Activated T-helper 2 cell treated with anti-CD3 and anti-CD28 coated beads, Interferon-gamma antibody, Interleukin-2, Interleukin-4, amounts not matched to agents 10 μg/mL and 5 μg/mL and 100 μg/mL, durations not matched to agents 14 hours and 24 hours and 36 hours (primary cell): ENCODE measurements at regions not wholly inside any gene's neighbourhood (a gene's known extent, or its start where the extent isn't known, plus 50 kb on each side); places are given as distances from the start of the nearest gene placed in this dataset.
"Not testable (repeated sequence)": the region's sequence is repeated elsewhere in the genome, so short reads cannot be mapped to it uniquely, and the experiment has no call there.

Source experiments
- DNase-seq: peaks from one replicate; pipeline ENCODE4 v3.0.0; 2021; ENCODE audit warnings: low spot score
- H3K27ac Mint-ChIP-seq: one replicate; pipeline ENCODE4 v1.8.0; 2021; ENCODE audit warnings: mixed read lengths
- H3K27me3 Mint-ChIP-seq: one replicate; pipeline ENCODE4 v1.8.0; 2021; ENCODE audit warnings: low read depth, mixed read lengths
- H3K36me3 Mint-ChIP-seq: one replicate; pipeline ENCODE4 v1.8.0; 2021; ENCODE audit warnings: low read depth, mixed read lengths
- H3K4me1 Mint-ChIP-seq: one replicate; pipeline ENCODE4 v1.8.0; 2021; ENCODE audit warnings: low read depth, mixed read lengths
- H3K4me3 Mint-ChIP-seq: one replicate; pipeline ENCODE4 v1.8.0; 2021; ENCODE audit warnings: low read depth, mild to moderate bottlenecking, moderate library complexity, mixed read lengths
- H3K9me3 Mint-ChIP-seq: one replicate; pipeline ENCODE4 v1.8.0; 2021; ENCODE audit warnings: mixed read lengths
- intact Hi-C: fragments of 100-400 bp; cut with micrococcal nuclease; formaldehyde crosslinking; loops from one replicate; pipeline ENCODE4 v1.15.1; 2023

- H3K4me3 Mint-ChIP-seq, result no peak overlapping the region
- DNase-seq, result no peak
- H3K4me1 Mint-ChIP-seq, result peaks cover 7% of the 10 kb centered on the region
- no peak overlapping the region for H3K27ac Mint-ChIP-seq
- peaks cover 4% of the 10 kb centered on the region for H3K9me3 Mint-ChIP-seq
- intact Hi-C loops, result no loop called here
- no peaks in the 10 kb centered on the region for H3K27me3 Mint-ChIP-seq
- no peaks in the 10 kb centered on the region for H3K36me3 Mint-ChIP-seq
Observed at GRCh38 chr1:220942278-220942677, 63.0 kb downstream of the HLX start.

GRCh38 chr1:220942914-220943313, 63.7 kb downstream of the HLX start:
- H3K27me3 Mint-ChIP-seq, H3K36me3 Mint-ChIP-seq, H3K4me3 Mint-ChIP-seq, H3K4me1 Mint-ChIP-seq, H3K27ac Mint-ChIP-seq, H3K9me3 Mint-ChIP-seq, intact Hi-C loops, DNase-seq: not testable (repeated sequence)

GRCh38 chr1:220943319-220943996, 64.2 kb downstream of the HLX start:
- Mint-ChIP-seq H3K4me1 (peaks cover 7% of the 10 kb centered on the region), H3K36me3 (no peaks in the 10 kb centered on the region), H3K9me3 (peaks cover 4% of the 10 kb centered on the region), H3K4me3 (no peak overlapping the region), H3K27ac (no peak overlapping the region), H3K27me3 (no peaks in the 10 kb centered on the region)
- DNase-seq, result no peak
- intact Hi-C loops, result no loop called here

- H3K27ac Mint-ChIP-seq, result no peak overlapping the region
- intact Hi-C loops, result no loop called here
- no peaks in the 10 kb centered on the region for H3K27me3 Mint-ChIP-seq
- no peaks in the 10 kb centered on the region for H3K4me1 Mint-ChIP-seq
- DNase-seq, result no peak
- no peaks in the 10 kb centered on the region for H3K36me3 Mint-ChIP-seq
- peaks cover 16% of the 10 kb centered on the region for H3K9me3 Mint-ChIP-seq
- H3K4me3 Mint-ChIP-seq, result no peak overlapping the region
Observed at GRCh38 chr1:220950576-220950975, 71.3 kb downstream of the HLX start.

GRCh38 chr1:220952961-220953643, 73.9 kb downstream of the HLX start:
- H3K27ac Mint-ChIP-seq, result no peak overlapping the region
- no peaks in the 10 kb centered on the region for H3K4me1 Mint-ChIP-seq
- H3K4me3 Mint-ChIP-seq, result no peak overlapping the region
- peaks cover 16% of the 10 kb centered on the region for H3K9me3 Mint-ChIP-seq
- H3K27me3 Mint-ChIP-seq, result no peaks in the 10 kb centered on the region
- DNase-seq, result no peak
- intact Hi-C loops, result no loop called here
- no peaks in the 10 kb centered on the region for H3K36me3 Mint-ChIP-seq

DNA sequence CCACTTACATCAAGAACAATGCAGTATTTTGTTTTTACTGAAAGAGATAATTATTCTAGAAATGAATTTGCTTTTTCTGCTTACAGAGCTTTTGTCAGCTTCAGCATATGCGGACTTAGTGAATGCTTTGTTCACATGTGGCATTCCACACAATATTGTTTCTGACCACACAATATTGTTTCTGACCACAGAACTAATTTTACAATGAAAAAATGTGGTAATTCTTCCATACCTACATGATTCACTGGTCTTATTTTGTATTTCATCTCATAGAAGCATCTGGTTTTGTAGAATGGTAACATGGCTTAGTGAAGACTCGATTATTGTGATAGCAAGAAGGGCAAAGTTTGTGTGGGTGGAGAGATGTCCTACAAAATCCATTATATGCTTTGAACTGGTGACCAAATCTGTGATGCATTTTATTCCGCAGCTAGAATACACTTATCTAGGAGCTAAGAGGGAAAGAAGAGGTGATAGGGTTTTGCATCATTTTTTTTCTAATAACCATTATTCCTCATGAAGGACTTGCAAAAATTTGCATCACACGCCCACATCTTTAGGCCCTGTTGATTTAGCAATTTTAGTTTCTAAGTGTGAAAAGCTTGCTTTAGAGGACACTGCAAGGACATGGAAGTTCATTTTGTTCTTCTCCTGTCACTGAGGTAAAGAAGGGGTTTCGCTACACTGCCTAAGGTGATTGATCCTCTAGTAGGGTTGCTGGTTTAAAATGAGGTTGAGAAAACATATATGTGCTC, 75.3 kb downstream of the HLX start:
- DNase-seq, result no peak
- intact Hi-C loops, result no loop called here
- H3K9me3 Mint-ChIP-seq, result peaks cover 11% of the 10 kb centered on the region
- H3K27ac Mint-ChIP-seq, result no peak overlapping the region
- no peaks in the 10 kb centered on the region for H3K36me3 Mint-ChIP-seq
- no peak overlapping the region for H3K4me3 Mint-ChIP-seq
- H3K27me3 Mint-ChIP-seq, result no peaks in the 10 kb centered on the region
- no peaks in the 10 kb centered on the region for H3K4me1 Mint-ChIP-seq

DNA sequence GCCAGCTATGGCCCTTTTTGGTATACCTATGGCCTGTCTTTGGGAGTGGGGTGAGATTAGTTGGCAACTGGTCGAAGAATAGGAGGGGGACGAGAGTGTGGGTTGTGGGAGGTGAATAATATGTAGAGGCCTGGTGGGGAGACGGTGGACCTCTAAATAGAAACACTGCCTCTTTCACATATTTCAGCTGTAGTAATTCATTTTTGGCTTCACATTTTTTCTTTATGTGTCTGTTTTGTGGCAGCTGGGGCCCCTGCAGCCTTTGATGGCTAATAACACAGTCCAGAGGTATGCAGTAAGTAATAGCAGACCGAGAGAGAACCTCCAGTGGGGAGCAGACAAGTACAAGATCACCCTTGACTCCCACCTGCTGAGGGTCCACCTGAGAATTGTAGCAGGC, 75.9 kb downstream of the HLX start:
- no peaks in the 10 kb centered on the region for H3K27me3 Mint-ChIP-seq
- no peak overlapping the region for H3K4me3 Mint-ChIP-seq
- H3K27ac Mint-ChIP-seq, result no peak overlapping the region
- no peaks in the 10 kb centered on the region for H3K36me3 Mint-ChIP-seq
- no peak for DNase-seq
- H3K9me3 Mint-ChIP-seq, result peaks cover 5% of the 10 kb centered on the region
- intact Hi-C loops, result no loop called here
- H3K4me1 Mint-ChIP-seq, result no peaks in the 10 kb centered on the region

- intact Hi-C loops, result no loop called here
- H3K4me3 Mint-ChIP-seq, result no peak overlapping the region
- no peak overlapping the region for H3K27ac Mint-ChIP-seq
- no peak for DNase-seq
- no peaks in the 10 kb centered on the region for H3K9me3 Mint-ChIP-seq
- H3K36me3 Mint-ChIP-seq, result no peaks in the 10 kb centered on the region
- no peaks in the 10 kb centered on the region for H3K4me1 Mint-ChIP-seq
- H3K27me3 Mint-ChIP-seq, result no peaks in the 10 kb centered on the region
Observed at GRCh38 chr1:220956501-220957232, 77.4 kb downstream of the HLX start.

DNA sequence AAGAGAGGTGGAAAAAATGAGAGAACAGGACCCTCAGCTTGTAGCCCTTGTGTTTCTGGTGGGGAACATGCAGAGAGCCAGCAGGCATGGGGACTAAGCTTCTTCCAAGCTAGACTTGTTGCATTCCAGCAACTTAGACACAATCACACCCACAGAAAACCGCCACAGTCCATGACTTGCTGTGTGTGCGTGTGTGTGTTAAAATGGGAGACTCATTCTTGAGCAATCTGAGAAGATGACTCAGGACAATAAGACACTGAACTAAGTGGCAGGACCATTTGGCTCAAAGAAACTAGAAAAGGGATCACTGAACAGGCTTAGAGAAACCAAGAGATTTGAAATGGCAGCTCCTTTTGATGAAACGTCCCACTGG, 78.0 kb downstream of the HLX start:
- H3K4me1 Mint-ChIP-seq, result no peaks in the 10 kb centered on the region
- no peak overlapping the region for H3K4me3 Mint-ChIP-seq
- no peaks in the 10 kb centered on the region for H3K36me3 Mint-ChIP-seq
- H3K9me3 Mint-ChIP-seq, result no peaks in the 10 kb centered on the region
- no peaks in the 10 kb centered on the region for H3K27me3 Mint-ChIP-seq
- intact Hi-C loops, result no loop called here
- no peak overlapping the region for H3K27ac Mint-ChIP-seq
- no peak for DNase-seq

DNA sequence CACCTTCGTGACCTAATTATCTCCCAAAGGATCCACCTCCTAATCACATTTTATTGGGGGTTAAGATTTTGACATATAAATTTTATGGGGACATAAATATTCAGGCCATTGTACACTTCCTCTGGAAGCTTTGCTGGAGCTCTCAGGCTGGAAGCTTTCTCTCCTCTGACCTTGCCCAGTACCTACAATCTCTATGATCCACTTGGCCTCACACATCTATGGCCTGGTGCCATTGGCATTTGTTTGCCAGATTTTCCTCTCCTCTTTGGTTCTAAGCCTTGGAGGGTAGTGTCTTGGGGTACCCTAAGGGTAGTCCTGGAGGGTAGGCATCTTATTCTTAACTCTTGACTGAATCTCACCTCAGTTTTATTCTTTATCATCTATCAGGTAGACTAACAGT, 79.0 kb downstream of the HLX start:
- H3K27me3 Mint-ChIP-seq, result no peaks in the 10 kb centered on the region
- no peaks in the 10 kb centered on the region for H3K4me1 Mint-ChIP-seq
- DNase-seq, result no peak

GRCh38 chr1:220962031-220962751, 82.9 kb downstream of the HLX start:
- H3K27me3 Mint-ChIP-seq, result no peaks in the 10 kb centered on the region
- intact Hi-C loops, result no loop called here
- no peak overlapping the region for H3K4me3 Mint-ChIP-seq
- H3K27ac Mint-ChIP-seq, result no peak overlapping the region
- no peak for DNase-seq
- peaks cover 6% of the 10 kb centered on the region for H3K9me3 Mint-ChIP-seq
- no peaks in the 10 kb centered on the region for H3K36me3 Mint-ChIP-seq
- no peaks in the 10 kb centered on the region for H3K4me1 Mint-ChIP-seq

More for the DNA sequence above, 79.0 kb downstream of the HLX start:
- intact Hi-C loops, result no loop called here
- H3K9me3 Mint-ChIP-seq, result no peaks in the 10 kb centered on the region
- H3K27ac Mint-ChIP-seq, result no peak overlapping the region
- H3K4me3 Mint-ChIP-seq, result no peak overlapping the region
- no peaks in the 10 kb centered on the region for H3K36me3 Mint-ChIP-seq

GRCh38 chr1:220966041-220966440, 86.8 kb downstream of the HLX start:
- no peaks in the 10 kb centered on the region for H3K4me1 Mint-ChIP-seq
- H3K27me3 Mint-ChIP-seq, result no peaks in the 10 kb centered on the region
- H3K27ac Mint-ChIP-seq, result no peak overlapping the region
- H3K36me3 Mint-ChIP-seq, result no peaks in the 10 kb centered on the region
- no peak for DNase-seq
- intact Hi-C loops, result no loop called here
- H3K4me3 Mint-ChIP-seq, result no peak overlapping the region
- peaks cover 6% of the 10 kb centered on the region for H3K9me3 Mint-ChIP-seq
